UCSD-AML1 (cell line): ENCODE measurements at regions not wholly inside any gene's neighbourhood (a gene's known extent, or its start where the extent isn't known, plus 50 kb on each side); places are given as distances from the start of the nearest gene placed in this dataset.

Experiments used
- DNase-seq: peaks from one replicate; lab custom pipeline; 2025; ENCODE audit not compliant: unreplicated experiment; lab: John Stamatoyannopoulos, UW

GRCh38 chr3:117434661-117435412, 725.3 kb downstream of the TUSC7 start:
- DNase-seq: no peak

GRCh38 chr3:117435506-117435905, 725.9 kb downstream of the TUSC7 start:
- no peak for DNase-seq

- no peak for DNase-seq
Observed at GRCh38 chr3:117439812-117440211, 730.2 kb downstream of the TUSC7 start.

DNA sequence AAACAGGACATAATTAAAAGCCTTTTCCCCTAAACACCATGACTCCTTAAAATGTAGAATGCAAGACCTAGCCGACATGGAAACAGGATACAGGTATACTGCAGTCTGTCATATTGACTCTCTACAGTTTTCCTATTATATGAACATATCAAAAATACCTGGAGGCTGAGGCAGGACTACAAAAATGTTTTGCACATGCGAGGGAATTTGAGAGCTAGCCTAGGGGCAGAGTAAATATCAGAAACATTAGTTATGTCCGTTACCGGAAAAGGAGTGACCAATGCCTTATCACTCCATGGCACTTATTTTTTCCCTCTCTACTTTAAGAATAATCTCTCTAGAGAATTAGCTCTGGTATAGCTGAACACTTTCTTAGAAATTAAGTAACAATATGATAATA, 732.3 kb downstream of the TUSC7 start:
- no peak for DNase-seq

DNA sequence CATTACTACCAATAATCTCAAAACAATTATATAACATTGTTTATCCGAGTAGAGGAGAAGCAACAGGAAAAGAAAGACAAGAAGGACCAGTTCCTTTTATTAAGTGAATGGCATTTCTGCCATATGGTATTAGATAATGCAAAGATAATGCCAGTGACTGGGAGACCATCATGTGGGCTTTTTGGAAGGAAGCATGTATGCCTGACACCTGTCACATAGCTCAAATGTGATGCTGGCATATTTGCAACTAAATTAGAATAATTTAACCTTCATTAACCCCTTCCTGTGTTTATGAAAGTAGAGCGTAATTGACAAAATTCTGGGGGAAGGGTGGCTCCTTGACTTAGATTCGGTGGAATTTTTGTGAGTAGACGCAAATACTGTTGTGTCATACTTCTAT, 733.0 kb downstream of the TUSC7 start:
- DNase-seq: no peak

- no peak for DNase-seq
Observed at GRCh38 chr3:117443014-117443413, 733.4 kb downstream of the TUSC7 start.

DNA sequence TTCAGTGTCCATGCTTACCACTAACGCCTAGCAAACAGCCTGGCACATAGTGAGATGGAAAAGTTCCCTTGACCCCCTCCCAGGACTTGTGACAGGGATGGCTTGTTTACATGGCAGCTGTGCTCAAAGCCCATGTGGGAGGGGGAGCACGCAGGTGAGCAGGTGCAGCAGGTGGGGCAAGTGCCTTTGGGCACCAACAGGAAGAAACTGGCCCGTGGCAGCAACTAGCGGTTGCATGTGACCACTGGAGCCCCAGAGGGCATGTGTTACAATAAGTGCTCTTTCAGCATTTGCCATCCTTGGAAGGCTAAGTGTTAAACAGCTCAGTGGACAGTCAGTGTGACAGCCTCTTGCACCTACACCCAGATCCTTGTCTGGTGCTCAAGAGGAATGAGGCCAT, 734.6 kb downstream of the TUSC7 start:
- peak; percentile 11 for DNase-seq

GRCh38 chr3:117447419-117447818, 737.8 kb downstream of the TUSC7 start:
- no peak for DNase-seq

DNA sequence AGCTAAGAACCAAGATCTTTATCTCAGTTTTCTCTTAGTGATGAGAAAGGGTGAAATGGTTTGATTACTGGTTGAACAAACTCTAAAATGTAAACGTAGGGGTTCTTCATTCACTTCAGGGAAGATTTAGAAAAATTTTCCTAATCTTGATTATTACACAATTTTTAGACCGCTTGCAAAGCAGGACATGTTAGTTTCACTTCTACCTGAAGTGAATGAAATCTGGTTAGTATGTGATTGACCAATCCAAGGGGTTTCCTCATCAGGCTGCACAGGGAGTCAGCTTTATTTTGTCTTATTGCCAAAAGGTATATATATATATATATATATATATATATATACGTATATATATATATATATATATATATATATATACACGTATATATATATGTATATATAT, 740.4 kb downstream of the TUSC7 start:
- no peak for DNase-seq

DNA sequence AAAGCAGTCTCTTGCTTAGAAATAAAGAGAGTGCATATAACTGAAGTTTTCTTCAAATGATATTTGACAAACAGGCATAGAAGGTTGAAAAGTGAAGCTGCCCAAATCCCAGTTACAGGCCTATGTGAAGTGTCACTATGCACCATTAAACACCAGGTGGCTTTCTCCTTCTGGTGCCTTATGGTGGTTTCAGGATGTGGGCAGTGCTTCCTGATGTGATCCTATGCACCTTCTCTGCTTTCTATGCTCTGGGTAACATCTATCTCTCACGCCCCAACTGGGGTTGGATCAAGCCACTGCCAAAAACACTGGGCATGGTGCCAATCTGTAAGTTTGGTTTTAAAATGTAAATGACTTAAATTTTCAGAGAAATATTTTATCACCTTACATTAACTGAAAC, 744.7 kb downstream of the TUSC7 start:
- DNase-seq: peak; percentile 7

- DNase-seq: no peak
Observed at GRCh38 chr3:117454908-117455307, 745.3 kb downstream of the TUSC7 start.

- no peak for DNase-seq
Observed at GRCh38 chr3:117455782-117456181, 746.2 kb downstream of the TUSC7 start.

GRCh38 chr3:117463276-117464115, 753.9 kb downstream of the TUSC7 start:
- DNase-seq: no peak

DNA sequence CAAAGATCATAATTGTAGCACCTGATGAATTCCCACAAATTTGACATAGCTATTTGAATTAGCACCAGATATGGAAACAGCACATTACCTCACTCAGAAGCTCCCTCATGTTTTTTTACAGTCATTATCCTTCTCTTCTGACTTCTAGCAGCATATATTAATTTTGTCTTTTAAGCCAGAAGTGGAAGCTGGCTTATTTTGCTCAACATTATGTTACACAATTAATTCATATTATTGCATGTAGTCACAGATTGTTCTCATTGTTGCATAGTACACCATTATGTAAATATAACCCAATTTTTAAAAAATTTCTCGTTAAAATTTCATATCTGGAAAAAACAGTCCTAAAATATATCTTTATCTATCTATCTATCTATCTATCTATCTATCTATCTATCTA, 762.3 kb downstream of the TUSC7 start:
- no peak for DNase-seq

DNA sequence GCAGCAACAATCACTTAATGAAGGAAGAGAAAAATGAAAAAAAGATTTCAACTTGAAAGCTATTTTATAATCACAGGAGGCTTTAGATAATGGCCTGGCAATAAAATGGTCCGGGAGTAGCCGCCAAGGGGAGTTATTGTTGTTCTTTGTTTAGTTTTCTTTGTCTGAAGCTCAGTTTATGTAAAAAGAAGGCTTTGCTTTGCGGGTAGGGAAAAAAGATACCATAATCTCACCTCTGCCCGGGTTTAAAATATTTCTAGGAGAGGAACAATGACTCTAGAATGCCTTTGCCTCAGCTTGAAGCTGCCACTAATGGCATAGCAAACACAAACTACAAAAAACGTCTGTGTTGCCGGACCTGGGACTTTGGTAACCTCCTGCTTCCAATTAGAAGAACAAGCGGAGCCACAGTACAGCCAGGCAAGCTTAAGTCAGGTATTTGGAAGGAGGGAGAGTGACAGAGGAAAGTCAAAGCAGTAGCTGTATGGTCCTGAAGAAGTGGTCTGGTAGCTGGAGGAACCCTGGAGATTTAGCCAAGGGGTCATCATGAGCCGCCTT, 764.5 kb downstream of the TUSC7 start:
- DNase-seq: no peak

- no peak for DNase-seq
Observed at GRCh38 chr3:117476572-117476971, 767.0 kb downstream of the TUSC7 start.

DNA sequence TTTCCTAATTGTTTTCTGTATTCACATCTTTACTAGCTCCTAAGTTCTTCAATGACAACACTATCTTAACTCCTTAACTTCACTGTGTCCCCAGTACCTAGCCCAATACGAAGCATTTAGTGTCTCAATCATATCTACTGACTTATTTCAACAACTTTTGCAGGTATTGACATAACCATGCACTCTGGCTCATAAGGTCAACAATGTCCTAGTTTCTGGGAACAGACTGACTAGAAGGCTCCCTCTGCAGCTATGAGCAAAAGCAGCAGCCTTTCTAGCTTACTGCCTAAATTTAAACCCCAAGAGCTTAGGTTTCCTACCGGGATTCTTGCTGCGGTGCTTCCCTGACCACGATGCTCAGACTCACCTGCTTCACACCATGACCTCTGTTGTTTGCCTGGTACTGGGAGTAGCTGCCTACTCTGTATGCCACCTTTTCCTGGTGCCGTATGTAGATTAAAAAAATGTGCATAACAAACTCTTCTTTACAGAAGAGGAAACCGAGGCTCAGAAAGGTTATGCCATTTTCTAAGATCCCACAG, 767.7 kb downstream of the TUSC7 start:
- DNase-seq: no peak

GRCh38 chr3:117479095-117479494, 769.5 kb downstream of the TUSC7 start:
- DNase-seq: no peak

GRCh38 chr3:117480525-117480924, 770.9 kb downstream of the TUSC7 start:
- DNase-seq: no peak

DNA sequence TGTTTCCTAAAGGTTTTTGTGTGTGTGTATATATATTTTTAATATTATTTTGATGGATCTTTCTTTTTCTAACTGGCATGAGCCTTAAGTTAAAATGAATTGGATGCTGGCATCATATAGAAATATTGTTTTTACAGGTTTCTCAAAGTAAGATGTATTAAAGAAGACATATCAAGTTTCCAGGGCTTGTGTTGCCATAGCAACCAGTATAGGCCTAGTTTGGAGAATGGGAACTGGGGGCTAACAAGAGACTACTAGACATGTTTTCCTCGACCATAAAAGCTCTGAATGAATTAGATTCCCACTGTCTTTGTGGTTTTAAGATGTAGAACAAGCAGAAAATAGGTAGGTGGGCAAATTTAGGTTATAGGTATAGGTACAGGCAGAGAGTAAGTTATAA, 771.4 kb downstream of the TUSC7 start:
- no peak for DNase-seq

DNA sequence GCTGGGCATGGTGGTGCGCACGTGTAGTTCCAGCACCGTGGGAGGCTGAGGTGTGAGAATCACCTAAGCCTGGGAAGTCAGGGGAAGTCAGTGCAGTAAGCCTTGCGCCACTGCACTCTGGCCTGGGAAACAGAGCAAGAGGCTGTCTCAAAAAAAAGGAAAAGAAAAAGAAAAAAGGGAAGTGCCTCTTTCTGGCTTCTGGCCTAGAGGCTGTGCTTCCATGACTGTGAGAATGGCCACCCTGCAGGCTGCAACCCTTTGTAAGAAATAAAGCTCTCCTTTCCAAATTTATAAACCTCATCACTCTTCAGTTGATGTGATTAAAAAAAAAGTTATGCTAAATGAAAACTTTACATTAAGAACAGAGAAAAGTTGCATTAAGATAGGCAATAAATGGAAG, 774.3 kb downstream of the TUSC7 start:
- DNase-seq: no peak

DNA sequence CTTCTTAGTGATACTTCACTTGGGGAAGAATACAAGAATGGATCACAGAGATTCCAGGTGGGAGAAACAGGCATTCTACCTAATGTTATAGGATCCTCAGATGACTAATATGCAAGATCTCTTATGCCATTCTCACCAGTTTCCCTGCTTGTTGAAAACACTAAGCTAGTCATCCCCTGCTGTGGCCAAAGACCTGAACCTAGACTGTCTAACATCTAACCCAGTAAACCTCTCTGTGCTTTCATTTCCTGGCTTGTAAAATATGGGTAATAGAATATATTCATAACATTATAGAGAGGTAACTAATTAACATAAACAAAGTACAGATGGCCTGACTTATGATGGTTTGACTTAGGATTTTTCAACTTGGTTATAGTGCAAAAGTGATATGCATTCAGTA, 776.3 kb downstream of the TUSC7 start:
- no peak for DNase-seq
